Prostate gland (tissue), 2 donors: ENCODE measurements at regions not wholly inside any gene's neighbourhood (a gene's known extent, or its start where the extent isn't known, plus 50 kb on each side); places are given as distances from the start of the nearest gene placed in this dataset.

Experiments used
- DNase-seq: peaks from one replicate; pipeline ENCODE4 v3.0.0-alpha.2; 2019; ENCODE audit warnings: low spot score
- H3K27ac ChIP-seq, 2 donors: fragments of 200-600 bp; sonication (generic); 2 replicates each; pipeline ENCODE4 v1.5.1; 2017 to 2019
- H3K27me3 ChIP-seq: fragments of 200-600 bp; sonication (generic); replicated peaks from 2 replicates; pipeline ENCODE4 v1.5.1; 2019; ENCODE audit not compliant: insufficient read depth
- H3K36me3 ChIP-seq, 2 donors: fragments of 200-600 bp; sonication (generic); 1 replicate in 1 of 2; 2 replicates in 1 of 2; pipeline versions ENCODE4 v1.5.1 to v1.8.1; 2017 to 2019
- H3K4me1 ChIP-seq: fragments of 200-600 bp; sonication (generic); replicated peaks from 2 replicates; pipeline ENCODE4 v1.5.1; 2019
- H3K4me3 ChIP-seq, 2 donors: fragments of 200-600 bp; sonication (generic); 2 replicates each; pipeline ENCODE4 v1.5.1; 2017 to 2019
- H3K9me3 ChIP-seq: fragments of 200-600 bp; sonication (generic); 2 replicates; pipeline ENCODE4 v1.5.1; 2017
- POLR2A ChIP-seq: fragments of 450-650 bp; IDR thresholded peaks from one replicate; pipeline ENCODE4 v1.6.1; 2016; ENCODE audit warnings: antibody characterized with exemption, mild to moderate bottlenecking
- POLR2AphosphoS5 ChIP-seq: sonication (generic); formaldehyde crosslinking; IDR thresholded peaks from one replicate; pipeline ENCODE4 v1.6.1; 2017; ENCODE audit warnings: antibody characterized with exemption
- WGBS: methylation state at CpG from one replicate; pipeline ENCODE4 v1.1.5; 2018; 5-methylcytosine and 5-hydroxymethylcytosine counted together
- intact Hi-C: fragments of 100-400 bp; cut with DNase I; formaldehyde crosslinking; loops from one replicate; pipeline ENCODE4 v1.14.2; 2022
- TF ChIP-seq, protein P1 (sequence below), 4 experiments: fragments of 200-600 bp in 2 of 4; fragments of 450-650 bp in 2 of 4; sonication (generic) in 2 of 4; IDR thresholded peaks; 1 replicate in 3 of 4; 2 replicates in 1 of 4; pipeline ENCODE4 v1.5.1; 2016 to 2019; ENCODE audit warnings: antibody characterized with exemption in 4 of 4, mild to moderate bottlenecking in 2 of 4, moderate library complexity in 2 of 4

- no peak for DNase-seq
- TF ChIP-seq, protein P1, sequence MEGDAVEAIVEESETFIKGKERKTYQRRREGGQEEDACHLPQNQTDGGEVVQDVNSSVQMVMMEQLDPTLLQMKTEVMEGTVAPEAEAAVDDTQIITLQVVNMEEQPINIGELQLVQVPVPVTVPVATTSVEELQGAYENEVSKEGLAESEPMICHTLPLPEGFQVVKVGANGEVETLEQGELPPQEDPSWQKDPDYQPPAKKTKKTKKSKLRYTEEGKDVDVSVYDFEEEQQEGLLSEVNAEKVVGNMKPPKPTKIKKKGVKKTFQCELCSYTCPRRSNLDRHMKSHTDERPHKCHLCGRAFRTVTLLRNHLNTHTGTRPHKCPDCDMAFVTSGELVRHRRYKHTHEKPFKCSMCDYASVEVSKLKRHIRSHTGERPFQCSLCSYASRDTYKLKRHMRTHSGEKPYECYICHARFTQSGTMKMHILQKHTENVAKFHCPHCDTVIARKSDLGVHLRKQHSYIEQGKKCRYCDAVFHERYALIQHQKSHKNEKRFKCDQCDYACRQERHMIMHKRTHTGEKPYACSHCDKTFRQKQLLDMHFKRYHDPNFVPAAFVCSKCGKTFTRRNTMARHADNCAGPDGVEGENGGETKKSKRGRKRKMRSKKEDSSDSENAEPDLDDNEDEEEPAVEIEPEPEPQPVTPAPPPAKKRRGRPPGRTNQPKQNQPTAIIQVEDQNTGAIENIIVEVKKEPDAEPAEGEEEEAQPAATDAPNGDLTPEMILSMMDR (IDR thresholded peaks at IDR 0.05) = no peak
- TF ChIP-seq POLR2AphosphoS5 (no peak), POLR2A (no peak)
- Histone ChIP-seq H3K4me1 (no peaks in the 10 kb centered on the region), H3K27ac (no peak overlapping the region), H3K27me3 (no peaks in the 10 kb centered on the region), H3K9me3 (no peaks in the 10 kb centered on the region), H3K4me3 (no peak overlapping the region), H3K36me3 (no peaks in the 10 kb centered on the region)
- WGBS = 63% methylated on average over 2 of the region's 2 CpGs
- intact Hi-C loops = no loop called here
These were observed 106.5 kb upstream of the CRBN start for GRCh38 chr3:3286014-3286413.

GRCh38 chr3:3281024-3281423, 101.5 kb upstream of the CRBN start:
- Histone ChIP-seq H3K27ac (no peak overlapping the region), H3K27me3 (no peaks in the 10 kb centered on the region), H3K9me3 (no peaks in the 10 kb centered on the region), H3K36me3 (no peaks in the 10 kb centered on the region), H3K4me1 (no peaks in the 10 kb centered on the region), H3K4me3 (no peak overlapping the region)
- TF ChIP-seq POLR2AphosphoS5 = no peak
- TF ChIP-seq, protein P1 (IDR thresholded peaks at IDR 0.05) = no peak
- no peak for TF ChIP-seq POLR2A
- WGBS = 79% methylated on average over 2 of the region's 2 CpGs
- intact Hi-C loops = no loop called here
- DNase-seq = no peak

DNA sequence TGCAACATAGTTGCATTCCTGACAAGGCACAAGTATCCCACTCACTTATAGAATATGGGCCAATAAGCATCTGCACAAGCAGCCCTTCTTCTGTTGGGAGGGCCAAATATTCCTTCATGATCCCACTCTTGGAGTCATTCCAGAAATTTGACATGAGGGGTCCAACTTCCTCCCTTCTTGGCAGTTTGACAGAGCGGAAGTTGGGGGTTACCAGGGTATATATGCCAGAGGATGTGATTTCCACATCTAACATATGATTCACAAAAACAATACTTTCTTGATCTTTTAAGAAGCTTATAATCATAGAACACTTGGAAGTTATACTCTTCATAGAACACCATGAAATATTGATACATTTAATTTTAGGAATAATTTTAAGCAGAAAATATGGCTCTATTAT, 100.9 kb upstream of the CRBN start:
- Histone ChIP-seq H3K4me3 (no peak overlapping the region), H3K27me3 (no peaks in the 10 kb centered on the region), H3K4me1 (no peaks in the 10 kb centered on the region), H3K9me3 (no peaks in the 10 kb centered on the region), H3K27ac (no peak overlapping the region), H3K36me3 (no peaks in the 10 kb centered on the region)
- 86% methylated on average over 1 of the region's 1 CpG for WGBS
- intact Hi-C loops = no loop called here
- DNase-seq = no peak
- TF ChIP-seq POLR2A (no peak), POLR2AphosphoS5 (no peak)
- TF ChIP-seq, protein P1 (IDR thresholded peaks at IDR 0.05) = no peak

DNA sequence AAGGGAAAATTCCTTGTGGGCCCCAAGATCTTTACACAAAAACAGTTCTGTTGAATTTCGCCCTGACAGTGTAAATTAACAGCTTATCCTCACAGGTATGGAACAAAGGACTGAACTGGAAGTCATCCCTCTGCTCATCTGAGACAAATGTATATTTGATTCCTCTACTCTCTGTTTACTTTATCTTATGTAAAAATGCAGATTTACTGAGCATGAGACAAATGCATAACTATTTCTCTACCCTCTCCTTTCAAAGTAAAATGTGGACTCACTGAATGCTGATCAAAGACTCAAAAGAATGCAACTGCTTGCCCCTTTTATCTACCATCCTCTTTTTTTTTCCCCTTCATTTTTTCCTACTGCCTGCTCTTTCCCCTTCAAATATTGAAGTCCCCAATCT, 98.6 kb upstream of the CRBN start:
- TF ChIP-seq POLR2AphosphoS5 = no peak
- TF ChIP-seq, protein P1 (IDR thresholded peaks at IDR 0.05) = no peak
- TF ChIP-seq POLR2A = no peak
- H3K27ac ChIP-seq = no peak overlapping the region
- no peak overlapping the region for H3K4me3 ChIP-seq
- H3K9me3 ChIP-seq = no peaks in the 10 kb centered on the region
- intact Hi-C loops = no loop called here
- H3K36me3 ChIP-seq = no peaks in the 10 kb centered on the region
- no peaks in the 10 kb centered on the region for H3K27me3 ChIP-seq
- 66% methylated on average over 1 of the region's 1 CpG for WGBS
- no peaks in the 10 kb centered on the region for H3K4me1 ChIP-seq
- no peak for DNase-seq

GRCh38 chr3:3276630-3277029, 97.1 kb upstream of the CRBN start:
- TF ChIP-seq POLR2AphosphoS5 (no peak), POLR2A (no peak)
- TF ChIP-seq, protein P1 (IDR thresholded peaks at IDR 0.05) = no peak
- WGBS = 85% methylated on average over 2 of the region's 2 CpGs
- no peaks in the 10 kb centered on the region for H3K36me3 ChIP-seq
- DNase-seq = no peak
- no peaks in the 10 kb centered on the region for H3K27me3 ChIP-seq
- intact Hi-C loops = no loop called here
- no peaks in the 10 kb centered on the region for H3K4me1 ChIP-seq
- no peak overlapping the region for H3K4me3 ChIP-seq
- no peak overlapping the region for H3K27ac ChIP-seq
- H3K9me3 ChIP-seq = no peaks in the 10 kb centered on the region
